B cell (primary cell): ENCODE measurements at regions not wholly inside any gene's neighbourhood (a gene's known extent, or its start where the extent isn't known, plus 50 kb on each side); places are given as distances from the start of the nearest gene placed in this dataset.

Source experiments
- ATAC-seq: fragments of 200-7000 bp; cut with Tn5 transposase; one replicate; pipeline ENCODE4 v1.10.0; 2021; ENCODE audit warnings: low read depth, mild to moderate bottlenecking, moderate number of reproducible peaks, moderate library complexity
- CTCF ChIA-PET: fragments of 350-600 bp; sonication (Branson Sonifier 250); formaldehyde crosslinking; loops from one replicate; lab custom pipeline; 2021; ENCODE audit warnings: antibody characterized with exemption, inconsistent platforms; lab: Charles Lee
- POLR2A ChIA-PET: fragments of 350-600 bp; sonication (Branson Sonifier 250); formaldehyde crosslinking; loops from one replicate; lab custom pipeline; 2021; ENCODE audit warnings: antibody characterized with exemption; lab: Charles Lee
- DNase-seq: peaks from one replicate; pipeline ENCODE4 v3.0.0; 2013
- H2AFZ ChIP-seq: 2 replicates; pipeline ENCODE4 v1.6.1; 2012; ENCODE audit warnings: mild to moderate bottlenecking, low read depth, low read length; ENCODE audit not compliant: insufficient read depth, poor library complexity, severe bottlenecking
- H3K27ac ChIP-seq, 2 donors: 1 replicate in 1 of 2; 2 replicates in 1 of 2; pipeline ENCODE4 v1.5.1; 2012 to 2013; ENCODE audit warnings: low read length in 2 of 2, mild to moderate bottlenecking in 2 of 2, moderate library complexity in 1 of 2
- H3K27me3 ChIP-seq, 4 experiments: fragments of 200-600 bp in 1 of 4; sonication (generic) in 1 of 4; replicated peaks in 1 of 4; 1 replicate in 2 of 4; 2 replicates in 2 of 4; pipeline versions ENCODE4 v1.6.1 to v1.7.0; 2013 to 2016; ENCODE audit warnings: low read length in 3 of 4, mild to moderate bottlenecking in 2 of 4, mixed read lengths in 1 of 4, moderate library complexity in 1 of 4; ENCODE audit not compliant: insufficient read depth in 4 of 4, control insufficient read depth in 3 of 4; ENCODE audit errors: control extremely low read depth in 1 of 4
- H3K36me3 ChIP-seq, 2 experiments: replicated peaks in 1 of 2; 1 replicate in 1 of 2; 2 replicates in 1 of 2; pipeline versions ENCODE4 v1.6.1 to v1.7.1; 2013; ENCODE audit warnings: low read length in 1 of 2; ENCODE audit not compliant: insufficient read depth in 2 of 2, control insufficient read depth in 1 of 2; ENCODE audit errors: control extremely low read depth in 1 of 2, extremely low read depth in 1 of 2
- H3K4me1 ChIP-seq, 2 donors: fragments of 200-600 bp in 1 of 2; sonication (generic) in 1 of 2; 1 replicate in 1 of 2; 2 replicates in 1 of 2; pipeline versions ENCODE4 v1.5.1 to v1.6.1; 2013 to 2017; ENCODE audit warnings: low read length in 2 of 2; ENCODE audit not compliant: control insufficient read depth in 2 of 2, insufficient read depth in 2 of 2
- H3K4me2 ChIP-seq: replicated peaks from 2 replicates; pipeline ENCODE3; 2012; ENCODE audit warnings: mild to moderate bottlenecking, low read depth, low read length; ENCODE audit not compliant: poor library complexity, severe bottlenecking
- H3K4me3 ChIP-seq, 5 experiments: fragments of 200-600 bp in 1 of 5; sonication (generic) in 1 of 5; 1 replicate in 3 of 5; 2 replicates in 2 of 5; pipeline versions ENCODE4 v1.5.1 to v1.7.0; 2011 to 2016; ENCODE audit warnings: low read length in 4 of 5, mild to moderate bottlenecking in 4 of 5, low read depth in 2 of 5, control low read depth in 1 of 5, moderate library complexity in 1 of 5; ENCODE audit not compliant: insufficient read depth in 1 of 5; ENCODE audit errors: control extremely low read depth in 1 of 5, extremely low read depth in 1 of 5
- H3K79me2 ChIP-seq: fragments of 200-600 bp; sonication (generic); one replicate; pipeline ENCODE4 v1.6.0; 2016; ENCODE audit warnings: low read length; ENCODE audit not compliant: control insufficient read depth, insufficient read depth
- H3K9ac ChIP-seq: fragments of 200-600 bp; sonication (generic); 2 replicates; pipeline ENCODE4 v1.6.1; 2017; ENCODE audit warnings: mild to moderate bottlenecking, low read length, moderate library complexity
- H3K9me3 ChIP-seq, 3 donors: one replicate each; pipeline versions ENCODE4 v1.6.1 to v1.7.1; 2013; ENCODE audit warnings: low read length in 2 of 3; ENCODE audit not compliant: control insufficient read depth in 2 of 3, insufficient read depth in 1 of 3; ENCODE audit errors: control extremely low read depth in 1 of 3
- H4K20me1 ChIP-seq: 2 replicates; pipeline ENCODE4 v1.6.0; 2012; ENCODE audit warnings: mild to moderate bottlenecking, low read length; ENCODE audit not compliant: insufficient read depth, control insufficient read depth, poor library complexity, severe bottlenecking
- H3K27ac Mint-ChIP-seq: one replicate; pipeline ENCODE4 v1.8.0; 2021; ENCODE audit warnings: mixed read lengths
- H3K27me3 Mint-ChIP-seq: one replicate; pipeline ENCODE4 v1.8.0; 2021; ENCODE audit warnings: mixed read lengths
- H3K4me1 Mint-ChIP-seq: one replicate; pipeline ENCODE4 v1.8.0; 2021; ENCODE audit warnings: mixed read lengths
- H3K4me3 Mint-ChIP-seq: one replicate; pipeline ENCODE4 v1.8.0; 2021; ENCODE audit warnings: mixed read lengths
- H3K9me3 Mint-ChIP-seq: one replicate; pipeline ENCODE4 v1.8.0; 2022; ENCODE audit warnings: mixed read lengths; ENCODE audit not compliant: insufficient read depth
- CTCF ChIP-seq: fragments of 200-600 bp; IDR thresholded peaks from one replicate; pipeline ENCODE4 v1.8.0; 2022; ENCODE audit warnings: antibody characterized with exemption, mild to moderate bottlenecking
- EZH2 ChIP-seq: IDR thresholded peaks from 2 replicates; pipeline ENCODE4 v1.6.1; 2012; ENCODE audit warnings: borderline replicate concordance, low read depth, mild to moderate bottlenecking, moderate library complexity, low read length; ENCODE audit not compliant: insufficient read depth, poor library complexity, severe bottlenecking
- WGBS: methylation state at CpG from one replicate; pipeline ENCODE4 v1.1.5; 2013; ENCODE audit warnings: missing lambda C conversion rate; ENCODE audit not compliant: insufficient coverage; 5-methylcytosine and 5-hydroxymethylcytosine counted together
- intact Hi-C: fragments of 100-400 bp; cut with micrococcal nuclease; formaldehyde crosslinking; loops from one replicate; pipeline ENCODE4 v1.10.0; 2022

GRCh38 chr1:194076646-194077045 is 890.2 kb upstream of the B3GALT2 start:
- no peaks in the 10 kb centered on the region for H3K4me1 ChIP-seq
- CTCF ChIA-PET = no interaction called here
- no peak overlapping the region for H3K27ac Mint-ChIP-seq
- no peaks in the 10 kb centered on the region for H4K20me1 ChIP-seq
- H3K4me2 ChIP-seq = no peak overlapping the region
- no peak for TF ChIP-seq CTCF
- TF ChIP-seq EZH2 = no peak
- H3K79me2 ChIP-seq = no peaks in the 10 kb centered on the region
- WGBS = 60% methylated on average over 1 of the region's 1 CpG
- H2AFZ ChIP-seq = no peak overlapping the region
- no peak overlapping the region for H3K9ac ChIP-seq
- H3K9me3 Mint-ChIP-seq = no peaks in the 10 kb centered on the region
- POLR2A ChIA-PET = interaction anchor here (0.7 kb wide), 1 partner anchor 95 kb away, joined by 3 read pairs; no protein-coding TSS in a partner anchor
- no peaks in the 10 kb centered on the region for H3K27me3 Mint-ChIP-seq
- H3K4me3 ChIP-seq = no peak overlapping the region
- H3K27ac ChIP-seq = no peak overlapping the region
- ATAC-seq (no peak), DNase-seq (no peak)
- H3K9me3 ChIP-seq = no peaks in the 10 kb centered on the region
- H3K4me1 Mint-ChIP-seq = no peaks in the 10 kb centered on the region
- no peak overlapping the region for H3K4me3 Mint-ChIP-seq
- no peaks in the 10 kb centered on the region for H3K36me3 ChIP-seq
- intact Hi-C loops = no loop called here
- H3K27me3 ChIP-seq = no peaks in the 10 kb centered on the region

GRCh38 chr1:194073833-194074232 is 887.4 kb upstream of the B3GALT2 start:
- intact Hi-C loops = no loop called here
- ChIA-PET CTCF (no interaction called here), POLR2A (no interaction called here)
- Mint-ChIP-seq H3K27ac (no peak overlapping the region), H3K4me1 (no peaks in the 10 kb centered on the region), H3K27me3 (no peaks in the 10 kb centered on the region), H3K4me3 (no peak overlapping the region), H3K9me3 (no peaks in the 10 kb centered on the region)
- no peaks in the 10 kb centered on the region for H3K79me2 ChIP-seq
- no peak overlapping the region for H3K4me2 ChIP-seq
- no peak for DNase-seq
- WGBS = 85% methylated on average over 2 of the region's 3 CpGs
- H3K4me1 ChIP-seq = no peaks in the 10 kb centered on the region
- H4K20me1 ChIP-seq = no peaks in the 10 kb centered on the region
- H3K27ac ChIP-seq = no peak overlapping the region
- no peak for ATAC-seq
- H2AFZ ChIP-seq = no peak overlapping the region
- no peak for TF ChIP-seq CTCF
- no peak for TF ChIP-seq EZH2
- no peaks in the 10 kb centered on the region for H3K36me3 ChIP-seq
- H3K9me3 ChIP-seq = peaks cover 0 to 1% (median 0%) of the 10 kb centered on the region in 3 donors
- no peaks in the 10 kb centered on the region for H3K27me3 ChIP-seq
- H3K9ac ChIP-seq = no peak overlapping the region
- no peak overlapping the region for H3K4me3 ChIP-seq
